HEK293 (cell line): ENCODE measurements at regions not wholly inside any gene's neighbourhood (a gene's known extent, or its start where the extent isn't known, plus 50 kb on each side); places are given as distances from the start of the nearest gene placed in this dataset.

Source experiments
- CTCF ChIA-PET: fragments of 350-600 bp; formaldehyde crosslinking; extraction: SDS; loops from one replicate; lab custom pipeline; 2021; ENCODE audit warnings: antibody characterized with exemption; lab: Yijun Ruan, JAX
- POLR2A ChIA-PET: fragments of 300-600 bp; formaldehyde crosslinking; extraction: SDS; loops from one replicate; lab custom pipeline; 2020; ENCODE audit warnings: antibody characterized with exemption, inconsistent platforms; lab: Yijun Ruan, JAX
- H3K27ac ChIP-seq: fragments of 200-500 bp; sonication (Bioruptor generic); 2 replicates; pipeline ENCODE4 v1.5.1; 2014; ENCODE audit warnings: low read depth, low read length, control low read depth, inconsistent platforms; ENCODE audit errors: extremely low read depth
- H3K36me3 ChIP-seq, 2 experiments: fragments of 200-500 bp in 1 of 2; sonication (Bioruptor generic) in 1 of 2; 1 replicate in 1 of 2; 2 replicates in 1 of 2; pipeline ENCODE4 v1.5.1; 2014 to 2017; ENCODE audit warnings: inconsistent platforms in 2 of 2, low read length in 2 of 2; ENCODE audit not compliant: control insufficient read depth in 2 of 2, insufficient read depth in 1 of 2
- H3K4me1 ChIP-seq: fragments of 200-500 bp; sonication (Bioruptor generic); 2 replicates; pipeline ENCODE4 v1.5.1; 2014; ENCODE audit warnings: mild to moderate bottlenecking, low read length, inconsistent platforms; ENCODE audit not compliant: control insufficient read depth, insufficient read depth
- H3K4me3 ChIP-seq: 2 replicates; pipeline ENCODE4 v1.5.1; 2011; ENCODE audit warnings: low read depth, mild to moderate bottlenecking, control low read depth, low read length, moderate library complexity
- H3K9me3 ChIP-seq: fragments of 200-500 bp; sonication (Bioruptor generic); 2 replicates; pipeline ENCODE4 v1.5.1; 2014; ENCODE audit warnings: low read depth, low read length, inconsistent platforms; ENCODE audit not compliant: control insufficient read depth, insufficient read depth
- FEZF1 ChIP-seq: fragments of 450-650 bp; formaldehyde crosslinking; IDR thresholded peaks from 2 replicates; pipeline ENCODE4 v1.5.1; 2016; ENCODE audit warnings: missing biosample characterization, missing genetic modification characterization
- OVOL3 ChIP-seq: fragments of 450-650 bp; formaldehyde crosslinking; IDR thresholded peaks from 2 replicates; pipeline ENCODE4 v1.5.1; 2016; ENCODE audit warnings: missing biosample characterization, missing genetic modification characterization
- WT1 ChIP-seq: fragments of 450-650 bp; formaldehyde crosslinking; IDR thresholded peaks from 2 replicates; pipeline ENCODE4 v1.5.1; 2016; ENCODE audit warnings: missing biosample characterization, missing genetic modification characterization
- ZFP41 ChIP-seq: fragments of 450-650 bp; formaldehyde crosslinking; IDR thresholded peaks from 2 replicates; pipeline ENCODE4 v1.5.1; 2016; ENCODE audit warnings: missing biosample characterization, missing genetic modification characterization, borderline replicate concordance
- ZNF146 ChIP-seq: fragments of 450-650 bp; formaldehyde crosslinking; IDR thresholded peaks from 2 replicates; pipeline ENCODE4 v1.5.1; 2016; ENCODE audit warnings: missing biosample characterization, missing genetic modification characterization
- ZNF16 ChIP-seq: fragments of 450-650 bp; formaldehyde crosslinking; IDR thresholded peaks from 2 replicates; pipeline ENCODE4 v1.5.1; 2016; ENCODE audit warnings: low read depth, missing biosample characterization, missing genetic modification characterization
- ZNF184 ChIP-seq: fragments of 450-650 bp; IDR thresholded peaks from 2 replicates; pipeline ENCODE4 v1.5.1; 2018; ENCODE audit warnings: missing biosample characterization, mild to moderate bottlenecking, missing genetic modification characterization
- ZNF211 ChIP-seq: fragments of 450-650 bp; formaldehyde crosslinking; IDR thresholded peaks from 2 replicates; pipeline ENCODE4 v1.5.1; 2016; ENCODE audit warnings: low read depth, missing biosample characterization, missing genetic modification characterization
- ZNF354C ChIP-seq: fragments of 450-650 bp; formaldehyde crosslinking; IDR thresholded peaks from 2 replicates; pipeline ENCODE4 v1.5.1; 2016; ENCODE audit warnings: missing biosample characterization, missing genetic modification characterization, low read depth, borderline replicate concordance
- ZNF423 ChIP-seq: fragments of 450-650 bp; formaldehyde crosslinking; IDR thresholded peaks from 2 replicates; pipeline ENCODE4 v1.5.1; 2016; ENCODE audit warnings: missing biosample characterization, missing genetic modification characterization
- ZNF433 ChIP-seq: fragments of 450-650 bp; formaldehyde crosslinking; IDR thresholded peaks from 2 replicates; pipeline ENCODE4 v1.5.1; 2016; ENCODE audit warnings: missing biosample characterization, missing genetic modification characterization, low read depth
- ZNF514 ChIP-seq: fragments of 450-650 bp; formaldehyde crosslinking; IDR thresholded peaks from 2 replicates; pipeline ENCODE4 v1.5.1; 2016; ENCODE audit warnings: missing biosample characterization, missing genetic modification characterization
- ZNF571 ChIP-seq: fragments of 450-650 bp; formaldehyde crosslinking; IDR thresholded peaks from 2 replicates; pipeline ENCODE4 v1.5.0; 2017; ENCODE audit warnings: missing biosample characterization, missing genetic modification characterization
- ZNF658 ChIP-seq: fragments of 450-650 bp; formaldehyde crosslinking; IDR thresholded peaks from 2 replicates; pipeline ENCODE4; 2016; ENCODE audit warnings: missing biosample characterization, missing genetic modification characterization
- ZNF677 ChIP-seq: fragments of 450-650 bp; IDR thresholded peaks from 2 replicates; pipeline ENCODE4 v1.5.0; 2018; ENCODE audit warnings: missing biosample characterization, mild to moderate bottlenecking, missing genetic modification characterization, moderate library complexity
- ZNF701 ChIP-seq: fragments of 450-650 bp; formaldehyde crosslinking; IDR thresholded peaks from 2 replicates; pipeline ENCODE4 v1.5.1; 2016; ENCODE audit warnings: missing biosample characterization, missing genetic modification characterization
- ZNF785 ChIP-seq: fragments of 450-650 bp; formaldehyde crosslinking; IDR thresholded peaks from 2 replicates; pipeline ENCODE4 v1.5.1; 2016; ENCODE audit warnings: missing biosample characterization, missing genetic modification characterization
- ZNF830 ChIP-seq: fragments of 450-650 bp; IDR thresholded peaks from 2 replicates; pipeline ENCODE4 v1.5.0; 2018; ENCODE audit warnings: missing biosample characterization, missing genetic modification characterization, low read depth, mild to moderate bottlenecking, moderate library complexity
- ZXDB ChIP-seq: fragments of 450-650 bp; formaldehyde crosslinking; IDR thresholded peaks from 2 replicates; pipeline ENCODE4 v1.5.1; 2016; ENCODE audit warnings: missing biosample characterization, missing genetic modification characterization
- TF ChIP-seq, protein P1 (sequence below): fragments of 450-650 bp; formaldehyde crosslinking; IDR thresholded peaks from 2 replicates; pipeline ENCODE4 v1.5.1; 2016; ENCODE audit warnings: missing biosample characterization, missing genetic modification characterization
- TF ChIP-seq, protein P2 (sequence below): fragments of 450-650 bp; formaldehyde crosslinking; conservative IDR thresholded peaks from 2 replicates; pipeline ENCODE4 v1.5.1; 2016; ENCODE audit warnings: low read depth, missing biosample characterization, missing genetic modification characterization
- TF ChIP-seq, protein P3 (sequence below): fragments of 450-650 bp; formaldehyde crosslinking; IDR thresholded peaks from 2 replicates; pipeline ENCODE4 v1.5.1; 2016; ENCODE audit warnings: missing biosample characterization, missing genetic modification characterization

DNA sequence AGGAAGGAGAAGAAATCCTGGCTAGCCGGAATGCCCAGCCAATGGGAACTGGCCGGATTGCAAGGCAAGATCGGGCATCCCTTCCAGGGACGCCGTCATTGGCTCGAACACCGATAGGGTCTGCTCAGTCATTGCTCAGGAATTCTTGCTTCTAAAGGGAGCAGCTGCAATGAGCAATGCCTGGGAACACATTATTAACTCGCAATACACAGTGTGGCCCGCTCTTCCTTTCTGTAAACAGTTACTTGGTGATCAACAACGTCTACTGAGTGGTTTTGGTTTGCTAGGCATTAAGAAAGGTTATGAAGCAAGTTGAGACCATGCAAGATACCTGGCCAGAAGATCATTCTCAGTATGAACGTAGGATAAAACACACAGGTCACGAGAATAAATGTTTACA lies 165.4 kb upstream of the CITED2 start:
- Histone ChIP-seq H3K27ac (no peak overlapping the region), H3K4me3 (no peak overlapping the region), H3K9me3 (no peaks in the 10 kb centered on the region), H3K36me3 (no peaks in the 10 kb centered on the region), H3K4me1 (peaks cover 3% of the 10 kb centered on the region)
- TF ChIP-seq ZNF146 (tag by site-specific recombination) (no peak), ZNF16 (tag by site-specific recombination) (no peak), ZNF830 (tag by site-specific recombination) (no peak)
- ChIA-PET POLR2A (interaction anchor here (0.8 kb wide), 1 partner anchor 165 kb away, joined by 3 read pairs; the partner anchor contains the start of gene CITED2), CTCF (no interaction called here)

DNA sequence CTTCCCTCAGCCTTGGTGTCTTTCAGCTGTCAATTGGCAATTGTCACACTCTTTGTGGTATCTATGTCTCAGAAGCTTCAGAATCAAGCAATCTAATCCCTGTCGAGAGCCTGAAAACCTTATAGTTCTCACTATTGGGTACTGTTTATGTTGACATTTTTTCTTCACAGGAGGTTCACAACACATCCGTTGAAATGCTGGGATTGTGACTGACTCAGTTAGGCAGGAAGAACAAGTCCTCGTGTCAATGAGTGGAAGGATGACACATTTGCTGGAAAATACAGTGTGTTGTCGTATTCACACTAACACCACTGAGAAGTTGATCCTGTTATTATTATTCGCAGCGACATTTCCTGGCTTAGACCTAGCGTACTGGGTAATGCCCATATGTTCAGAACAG lies 163.9 kb upstream of the CITED2 start:
- ChIA-PET CTCF (interaction anchor here (0.6 kb wide), 1 partner anchor 1190 kb away, joined by 3 read pairs; no protein-coding TSS in a partner anchor), POLR2A (no interaction called here)
- Histone ChIP-seq H3K4me3 (no peak overlapping the region), H3K9me3 (no peaks in the 10 kb centered on the region), H3K4me1 (no peaks in the 10 kb centered on the region), H3K36me3 (no peaks in the 10 kb centered on the region), H3K27ac (no peak overlapping the region)
- TF ChIP-seq, protein P1, sequence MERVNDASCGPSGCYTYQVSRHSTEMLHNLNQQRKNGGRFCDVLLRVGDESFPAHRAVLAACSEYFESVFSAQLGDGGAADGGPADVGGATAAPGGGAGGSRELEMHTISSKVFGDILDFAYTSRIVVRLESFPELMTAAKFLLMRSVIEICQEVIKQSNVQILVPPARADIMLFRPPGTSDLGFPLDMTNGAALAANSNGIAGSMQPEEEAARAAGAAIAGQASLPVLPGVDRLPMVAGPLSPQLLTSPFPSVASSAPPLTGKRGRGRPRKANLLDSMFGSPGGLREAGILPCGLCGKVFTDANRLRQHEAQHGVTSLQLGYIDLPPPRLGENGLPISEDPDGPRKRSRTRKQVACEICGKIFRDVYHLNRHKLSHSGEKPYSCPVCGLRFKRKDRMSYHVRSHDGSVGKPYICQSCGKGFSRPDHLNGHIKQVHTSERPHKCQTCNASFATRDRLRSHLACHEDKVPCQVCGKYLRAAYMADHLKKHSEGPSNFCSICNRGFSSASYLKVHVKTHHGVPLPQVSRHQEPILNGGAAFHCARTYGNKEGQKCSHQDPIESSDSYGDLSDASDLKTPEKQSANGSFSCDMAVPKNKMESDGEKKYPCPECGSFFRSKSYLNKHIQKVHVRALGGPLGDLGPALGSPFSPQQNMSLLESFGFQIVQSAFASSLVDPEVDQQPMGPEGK (tag by site-specific recombination), result no peak
- no peak for TF ChIP-seq ZNF785 (tag by site-specific recombination)
- TF ChIP-seq ZNF211 (tag by site-specific recombination), result no peak
- TF ChIP-seq ZNF830 (tag by site-specific recombination), result no peak
- TF ChIP-seq, protein P2, sequence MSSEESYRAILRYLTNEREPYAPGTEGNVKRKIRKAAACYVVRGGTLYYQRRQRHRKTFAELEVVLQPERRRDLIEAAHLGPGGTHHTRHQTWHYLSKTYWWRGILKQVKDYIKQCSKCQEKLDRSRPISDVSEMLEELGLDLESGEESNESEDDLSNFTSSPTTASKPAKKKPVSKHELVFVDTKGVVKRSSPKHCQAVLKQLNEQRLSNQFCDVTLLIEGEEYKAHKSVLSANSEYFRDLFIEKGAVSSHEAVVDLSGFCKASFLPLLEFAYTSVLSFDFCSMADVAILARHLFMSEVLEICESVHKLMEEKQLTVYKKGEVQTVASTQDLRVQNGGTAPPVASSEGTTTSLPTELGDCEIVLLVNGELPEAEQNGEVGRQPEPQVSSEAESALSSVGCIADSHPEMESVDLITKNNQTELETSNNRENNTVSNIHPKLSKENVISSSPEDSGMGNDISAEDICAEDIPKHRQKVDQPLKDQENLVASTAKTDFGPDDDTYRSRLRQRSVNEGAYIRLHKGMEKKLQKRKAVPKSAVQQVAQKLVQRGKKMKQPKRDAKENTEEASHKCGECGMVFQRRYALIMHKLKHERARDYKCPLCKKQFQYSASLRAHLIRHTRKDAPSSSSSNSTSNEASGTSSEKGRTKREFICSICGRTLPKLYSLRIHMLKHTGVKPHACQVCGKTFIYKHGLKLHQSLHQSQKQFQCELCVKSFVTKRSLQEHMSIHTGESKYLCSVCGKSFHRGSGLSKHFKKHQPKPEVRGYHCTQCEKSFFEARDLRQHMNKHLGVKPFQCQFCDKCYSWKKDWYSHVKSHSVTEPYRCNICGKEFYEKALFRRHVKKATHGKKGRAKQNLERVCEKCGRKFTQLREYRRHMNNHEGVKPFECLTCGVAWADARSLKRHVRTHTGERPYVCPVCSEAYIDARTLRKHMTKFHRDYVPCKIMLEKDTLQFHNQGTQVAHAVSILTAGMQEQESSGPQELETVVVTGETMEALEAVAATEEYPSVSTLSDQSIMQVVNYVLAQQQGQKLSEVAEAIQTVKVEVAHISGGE (tag by site-specific recombination), result no peak
- no peak for TF ChIP-seq ZNF514 (tag by site-specific recombination)
- TF ChIP-seq ZNF16 (tag by site-specific recombination), result no peak
- TF ChIP-seq FEZF1 (tag by site-specific recombination), result no peak
- TF ChIP-seq WT1 (tag by site-specific recombination), result no peak
- no peak for TF ChIP-seq ZNF184 (tag by site-specific recombination)
- no peak for TF ChIP-seq ZXDB (tag by site-specific recombination)

DNA sequence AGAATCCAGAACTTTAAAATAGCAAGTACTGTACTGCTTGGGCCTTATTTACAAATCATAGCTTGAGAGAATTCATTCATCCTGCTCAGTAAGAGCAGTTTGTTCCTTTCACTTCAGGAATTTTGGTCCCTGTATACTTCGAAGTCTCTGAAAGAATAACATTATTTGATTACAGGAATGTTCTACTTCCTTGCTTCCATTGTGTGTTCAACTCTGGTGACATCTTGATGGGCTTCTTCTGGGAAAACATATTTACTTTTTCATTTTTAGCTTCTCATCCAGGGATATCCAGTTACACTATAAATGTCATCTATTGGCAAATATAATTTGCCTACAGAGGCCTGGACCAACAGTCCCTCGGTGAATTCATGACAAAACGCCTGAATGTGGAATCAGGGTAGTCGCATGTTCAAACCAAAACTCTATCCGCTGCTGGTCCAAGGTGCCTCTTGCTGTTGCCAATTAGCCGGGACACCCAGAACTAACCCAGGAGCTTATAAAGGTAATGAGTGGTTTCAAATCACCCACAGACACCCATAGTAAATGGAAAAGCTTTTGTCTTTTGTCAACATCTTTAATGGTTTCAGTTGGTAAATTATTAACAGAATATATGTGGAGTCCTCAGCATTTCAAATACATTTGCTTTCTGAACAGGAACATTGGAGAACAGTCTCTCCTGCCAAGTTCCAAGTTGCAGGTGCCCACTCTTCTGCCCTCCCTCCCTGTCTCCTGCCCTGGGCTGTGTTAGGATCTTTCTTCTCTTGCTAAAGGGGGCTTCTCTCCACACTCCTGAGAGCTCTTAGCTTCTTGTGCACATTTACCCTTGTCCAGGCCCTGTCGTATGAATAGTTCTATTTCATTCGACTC lies 162.5 kb upstream of the CITED2 start:
- H3K36me3 ChIP-seq, result no peaks in the 10 kb centered on the region
- ChIA-PET POLR2A (interaction anchor here (0.6 kb wide), 1 partner anchor 163 kb away, joined by 3 read pairs; the partner anchor contains the start of gene CITED2), CTCF (interaction anchor here (0.5 to 1.2 kb wide), 3 partner anchors 162 to 554 kb away, joined by 3 to 4 read pairs (median 3); partner anchors contain the start of gene CITED2)
- H3K4me3 ChIP-seq, result no peak overlapping the region
- no peak overlapping the region for H3K27ac ChIP-seq
- H3K9me3 ChIP-seq, result no peaks in the 10 kb centered on the region
- H3K4me1 ChIP-seq, result no peaks in the 10 kb centered on the region
- TF ChIP-seq ZNF677 (tag by site-specific recombination) (no peak), ZNF423 (tag by site-specific recombination) (no peak), ZNF433 (tag by site-specific recombination) (no peak), ZNF658 (tag by site-specific recombination) (no peak), ZNF701 (no peak), ZFP41 (no peak), OVOL3 (tag by site-specific recombination) (no peak), ZNF354C (no peak), ZNF571 (no peak)
- TF ChIP-seq, protein P3, sequence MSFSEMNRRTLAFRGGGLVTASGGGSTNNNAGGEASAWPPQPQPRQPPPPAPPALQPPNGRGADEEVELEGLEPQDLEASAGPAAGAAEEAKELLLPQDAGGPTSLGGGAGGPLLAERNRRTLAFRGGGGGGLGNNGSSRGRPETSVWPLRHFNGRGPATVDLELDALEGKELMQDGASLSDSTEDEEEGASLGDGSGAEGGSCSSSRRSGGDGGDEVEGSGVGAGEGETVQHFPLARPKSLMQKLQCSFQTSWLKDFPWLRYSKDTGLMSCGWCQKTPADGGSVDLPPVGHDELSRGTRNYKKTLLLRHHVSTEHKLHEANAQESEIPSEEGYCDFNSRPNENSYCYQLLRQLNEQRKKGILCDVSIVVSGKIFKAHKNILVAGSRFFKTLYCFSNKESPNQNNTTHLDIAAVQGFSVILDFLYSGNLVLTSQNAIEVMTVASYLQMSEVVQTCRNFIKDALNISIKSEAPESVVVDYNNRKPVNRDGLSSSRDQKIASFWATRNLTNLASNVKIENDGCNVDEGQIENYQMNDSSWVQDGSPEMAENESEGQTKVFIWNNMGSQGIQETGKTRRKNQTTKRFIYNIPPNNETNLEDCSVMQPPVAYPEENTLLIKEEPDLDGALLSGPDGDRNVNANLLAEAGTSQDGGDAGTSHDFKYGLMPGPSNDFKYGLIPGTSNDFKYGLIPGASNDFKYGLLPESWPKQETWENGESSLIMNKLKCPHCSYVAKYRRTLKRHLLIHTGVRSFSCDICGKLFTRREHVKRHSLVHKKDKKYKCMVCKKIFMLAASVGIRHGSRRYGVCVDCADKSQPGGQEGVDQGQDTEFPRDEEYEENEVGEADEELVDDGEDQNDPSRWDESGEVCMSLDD (tag by site-specific recombination), result no peak
